Sciatic nerve (tissue), 2 donors: ENCODE measurements at regions not wholly inside any gene's neighbourhood (a gene's known extent, or its start where the extent isn't known, plus 50 kb on each side); places are given as distances from the start of the nearest gene placed in this dataset.

Experiments
- ATAC-seq: fragments of 200-7000 bp; cut with Tn5 transposase; one replicate; pipeline ENCODE4 v1.9.1; 2020; ENCODE audit warnings: mild to moderate bottlenecking, moderate library complexity
- DNase-seq: peaks from one replicate; pipeline ENCODE4 v3.0.0-alpha.2; 2020; ENCODE audit warnings: low spot score
- intact Hi-C: fragments of 100-400 bp; cut with DNase I; formaldehyde crosslinking; loops from one replicate; pipeline ENCODE4 v1.14.2; 2022
- donor health status: DM: no; HTN: no; CAD: no.
- donor health status: DM: no; HTN: no; CAD: no.

- intact Hi-C loops = no loop called here
- DNase-seq (no peak), ATAC-seq (no peak)
Observed at GRCh38 chr4:53644607-53645006, 53.3 kb upstream of the LNX1 start.
